AG09309 (cell line): ENCODE measurements at regions not wholly inside any gene's neighbourhood (a gene's known extent, or its start where the extent isn't known, plus 50 kb on each side); places are given as distances from the start of the nearest gene placed in this dataset.

Experiments
- DNase-seq: peaks from one replicate; pipeline ENCODE4 v3.0.0-alpha.2; 2010; ENCODE audit warnings: low read depth
- H3K4me3 ChIP-seq: 2 replicates; pipeline ENCODE4 v1.5.1; 2011; ENCODE audit warnings: mild to moderate bottlenecking, low read depth, low read length, moderate library complexity; ENCODE audit not compliant: control insufficient read depth
- CTCF ChIP-seq: IDR thresholded peaks from 2 replicates; pipeline ENCODE4 v1.5.1; 2011; ENCODE audit warnings: mild to moderate bottlenecking, low read depth, low read length, inconsistent platforms; ENCODE audit not compliant: insufficient read depth, control insufficient read depth; ENCODE audit errors: missing control alignments

DNA sequence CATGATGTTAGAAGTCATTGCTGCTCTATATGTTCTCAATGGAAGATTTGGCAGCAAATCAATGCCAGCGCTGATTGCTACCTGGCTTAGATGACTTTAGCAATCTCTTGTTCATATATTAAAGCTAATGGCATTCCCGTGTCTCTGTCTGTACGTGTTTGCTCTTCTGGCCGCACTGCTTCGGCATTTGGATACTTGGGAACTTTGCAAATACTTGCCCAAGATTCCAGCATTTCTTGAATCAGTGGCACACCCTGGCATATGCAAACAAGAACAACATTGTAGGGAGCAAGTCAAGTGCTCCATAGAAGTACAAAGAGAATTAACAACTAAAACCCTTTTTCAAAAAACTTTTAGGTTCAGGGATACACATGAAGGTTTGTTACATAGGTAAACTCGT lies 128.9 kb upstream of the TMEM164 start:
- no peak for DNase-seq
- no peak overlapping the region for H3K4me3 ChIP-seq
- no peak for TF ChIP-seq CTCF

DNA sequence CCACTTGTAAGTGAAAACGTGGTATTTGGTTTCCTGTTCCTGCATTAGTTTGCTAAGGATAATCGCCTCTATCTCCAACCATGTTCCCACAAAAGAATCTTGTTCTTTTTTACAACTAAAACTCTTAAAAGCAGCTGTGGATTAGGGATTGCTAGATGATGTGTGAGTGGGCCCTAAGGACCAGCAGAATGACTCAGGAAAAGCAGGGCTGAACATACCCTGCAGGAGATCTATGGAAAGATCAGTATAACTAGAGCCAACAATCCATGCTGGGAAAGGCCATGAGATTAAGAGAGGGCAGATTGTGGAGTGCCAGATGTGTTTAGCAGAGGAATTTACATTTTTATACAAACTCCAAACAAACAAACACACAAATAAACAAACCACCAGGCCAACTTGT lies 128.4 kb upstream of the TMEM164 start:
- DNase-seq, result no peak
- TF ChIP-seq CTCF, result no peak
- H3K4me3 ChIP-seq, result no peak overlapping the region

DNA sequence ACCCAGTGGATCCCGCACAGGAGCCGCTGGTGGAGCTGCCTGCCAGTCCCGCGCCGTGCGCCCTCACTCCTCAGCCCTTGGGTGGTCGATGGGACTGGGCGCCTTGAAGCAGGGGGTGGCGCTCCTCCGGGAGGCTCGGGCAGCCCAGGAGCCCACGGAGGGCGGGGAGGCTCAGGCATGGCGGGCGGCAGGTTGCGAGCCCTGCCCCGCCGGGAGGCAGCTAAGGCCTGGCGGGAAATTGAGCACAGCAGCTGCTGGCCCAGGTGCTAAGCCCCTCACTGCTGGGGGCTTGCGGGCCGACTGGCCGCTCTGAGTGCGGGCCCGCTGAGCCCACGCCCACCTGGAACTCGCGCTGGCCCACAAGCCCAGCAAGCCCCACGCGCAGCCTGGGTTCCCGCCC lies 127.1 kb upstream of the TMEM164 start:
- DNase-seq, result no peak
- TF ChIP-seq CTCF, result no peak
- H3K4me3 ChIP-seq, result no peak overlapping the region

- no peak for DNase-seq
- no peak for TF ChIP-seq CTCF
- no peak overlapping the region for H3K4me3 ChIP-seq
Measured at GRCh38 chrX:109878236-109878635, 124.7 kb upstream of the TMEM164 start.

- DNase-seq, result no peak
Measured at GRCh38 chrX:109879991-109880390, 122.9 kb upstream of the TMEM164 start.

DNA sequence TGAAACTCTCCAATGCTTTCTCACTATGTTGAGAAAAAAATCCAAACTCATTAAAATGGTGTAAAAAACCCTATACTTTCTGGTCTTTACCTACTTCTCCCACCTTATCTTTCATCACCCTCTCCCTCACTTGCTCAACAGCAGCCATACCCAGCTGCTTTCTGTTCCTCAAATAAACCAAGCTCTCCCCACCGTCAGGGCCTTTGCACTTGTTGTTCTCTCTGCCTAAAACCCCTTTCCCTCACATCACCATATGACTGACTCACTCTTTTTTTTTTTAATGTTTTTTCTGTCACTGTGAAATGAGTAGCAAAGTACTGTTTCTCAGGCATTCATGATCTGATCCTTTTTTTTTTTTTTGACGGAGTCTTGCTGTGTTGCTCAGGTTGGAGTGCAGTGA lies 122.3 kb upstream of the TMEM164 start:
- DNase-seq, result no peak
- no peak overlapping the region for H3K4me3 ChIP-seq
- no peak for TF ChIP-seq CTCF

More at GRCh38 chrX:109879991-109880390, 122.9 kb upstream of the TMEM164 start:
- TF ChIP-seq CTCF, result no peak
- no peak overlapping the region for H3K4me3 ChIP-seq

- DNase-seq, result no peak
- no peak overlapping the region for H3K4me3 ChIP-seq
- peak; percentile 88 for TF ChIP-seq CTCF
Measured at GRCh38 chrX:109886122-109886761, 116.7 kb upstream of the TMEM164 start.
